CD4-positive, alpha-beta T cell treated with Interleukin-21 for 1 hour (primary cell): ENCODE measurements at regions not wholly inside any gene's neighbourhood (a gene's known extent, or its start where the extent isn't known, plus 50 kb on each side); places are given as distances from the start of the nearest gene placed in this dataset.
A peak's percentile ranks its signal among the peaks of the same experiment; 100 is the strongest.

ENCODE experiments used
- DNase-seq: peaks from one replicate; pipeline ENCODE4 v3.0.0-alpha.2; 2020

DNA sequence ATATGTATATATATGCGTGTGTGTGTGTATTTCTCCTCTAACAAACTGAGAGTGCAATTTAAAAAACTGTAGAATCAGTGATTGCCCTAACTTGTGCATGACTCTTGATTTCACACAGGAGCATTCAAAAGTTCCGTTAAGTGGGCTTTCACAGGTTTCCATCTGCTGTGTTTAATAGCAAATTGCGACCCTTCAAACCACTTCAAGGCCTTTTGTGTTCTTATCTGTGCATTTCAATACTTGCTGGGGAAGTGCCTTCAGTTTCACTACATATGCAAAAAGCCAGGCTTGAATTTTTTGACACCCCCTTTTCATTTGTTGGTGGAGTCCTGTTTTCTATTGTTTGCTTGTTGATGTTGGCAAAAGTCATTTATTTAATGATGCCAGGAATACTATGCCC, 158.0 kb downstream of the TM9SF2 start:
- no peak for DNase-seq

DNA sequence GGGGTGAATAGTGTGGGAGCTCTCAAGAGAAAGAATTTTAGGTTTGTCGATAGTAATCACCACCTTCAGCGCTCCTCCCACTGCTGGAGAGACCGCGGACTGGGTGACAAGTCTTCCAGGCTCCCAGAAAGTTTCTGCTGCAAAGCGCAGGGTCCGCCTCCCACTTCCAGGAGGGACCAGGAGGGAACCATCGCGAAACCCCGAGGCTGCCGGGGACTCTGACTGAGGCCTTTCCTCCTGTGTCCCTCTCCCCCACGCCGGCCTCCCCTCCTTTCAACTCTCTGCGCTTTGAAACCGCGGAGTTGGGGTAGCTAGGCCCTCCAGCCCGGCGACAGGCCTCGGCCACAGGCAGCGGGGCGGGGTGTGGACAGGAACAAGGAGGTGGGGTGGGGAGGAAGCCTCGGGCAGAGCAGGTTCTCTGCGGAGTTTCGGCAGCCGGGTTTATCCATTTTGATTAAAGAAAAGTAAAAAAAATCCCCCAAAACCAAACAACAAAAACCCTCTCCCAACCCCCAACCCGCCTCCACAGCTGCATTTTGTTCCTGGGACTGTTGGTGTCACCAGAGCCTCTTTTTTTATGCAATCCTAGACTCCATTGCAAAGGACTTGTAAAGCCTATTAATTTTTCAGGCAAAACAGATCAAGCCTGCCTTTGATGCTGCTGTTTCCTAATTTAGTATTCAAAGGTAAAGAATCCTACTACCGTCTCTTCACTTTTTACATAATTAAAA, 157.2 kb downstream of the TM9SF2 start:
- peak; percentile 73 for DNase-seq

DNA sequence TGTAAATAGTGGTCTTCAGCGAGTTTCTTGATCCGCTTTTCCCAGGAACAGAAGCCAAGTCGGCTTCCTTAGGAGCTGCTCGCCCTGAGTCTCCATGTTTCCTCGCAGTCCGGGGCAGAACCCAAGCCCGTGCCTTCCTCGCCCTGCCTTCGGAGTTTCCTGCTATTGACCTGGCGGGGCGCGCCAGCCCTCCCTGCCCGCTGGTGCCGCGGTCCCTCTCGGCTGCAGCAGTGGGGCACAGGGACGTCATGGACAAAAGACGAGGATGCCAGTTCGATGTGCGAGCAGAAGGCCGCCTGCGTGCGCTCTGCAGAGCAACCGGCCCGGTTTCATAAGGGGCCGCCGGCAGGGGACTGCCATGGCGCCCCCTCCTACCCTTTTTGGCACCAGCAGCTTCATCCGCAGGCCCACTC, 156.6 kb downstream of the TM9SF2 start:
- DNase-seq = peak; percentile 24

DNA sequence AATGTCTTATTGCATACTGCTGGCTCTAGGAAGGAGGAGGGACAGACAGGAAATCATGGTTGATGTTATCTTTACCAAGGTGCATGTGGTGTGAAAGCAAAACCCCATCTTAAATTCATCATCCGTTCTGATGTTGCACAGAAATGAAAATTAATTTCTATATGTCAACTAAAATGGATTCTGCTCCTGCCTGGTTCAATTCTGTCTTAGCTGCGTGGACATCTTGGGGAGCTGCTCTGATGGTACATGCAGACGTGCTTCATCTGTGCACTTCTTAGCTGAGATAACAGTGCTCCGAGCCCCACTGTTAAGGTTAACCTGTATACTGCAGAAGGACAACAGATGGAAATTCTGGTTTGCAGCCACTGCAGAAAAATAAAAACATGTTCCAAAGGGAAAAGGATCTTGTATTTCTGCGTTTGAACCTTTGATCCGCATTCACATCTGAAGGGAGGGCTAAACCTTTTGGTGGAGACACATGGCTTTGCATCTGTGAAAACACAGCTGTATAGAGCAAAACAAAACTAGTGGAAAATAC, 155.6 kb downstream of the TM9SF2 start:
- DNase-seq = peak; percentile 73

DNA sequence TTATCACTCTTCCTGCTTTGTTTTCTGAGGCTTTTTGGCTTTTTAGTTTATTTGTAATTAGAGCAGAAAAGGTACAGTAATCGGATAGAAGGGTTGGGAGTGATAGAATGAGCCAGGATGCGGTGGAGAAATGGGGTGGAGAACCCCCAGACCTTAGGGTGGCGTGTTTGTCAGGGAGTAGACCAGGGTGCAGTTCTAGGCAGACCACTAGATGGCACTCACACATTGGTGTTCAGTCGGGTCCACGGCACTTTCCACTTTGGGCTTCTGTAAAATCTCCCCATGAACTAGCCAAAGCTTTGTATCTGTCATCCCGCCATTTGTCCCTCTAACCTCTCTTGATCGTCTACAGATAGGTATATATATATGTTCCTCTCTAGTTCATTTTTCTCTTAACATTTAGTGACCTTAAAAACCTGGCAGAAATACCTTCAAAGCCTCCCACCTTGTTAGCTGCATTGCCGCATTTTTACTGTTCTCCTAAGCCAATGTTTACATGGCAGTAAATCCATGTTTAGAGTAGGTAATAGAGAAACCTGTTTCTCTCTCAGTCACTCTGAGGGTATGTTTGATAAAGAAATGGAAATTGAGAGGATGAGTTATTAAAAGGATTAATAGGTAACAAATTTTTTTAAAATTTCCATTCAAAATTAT, 154.9 kb downstream of the TM9SF2 start:
- DNase-seq = peak; percentile 86

DNA sequence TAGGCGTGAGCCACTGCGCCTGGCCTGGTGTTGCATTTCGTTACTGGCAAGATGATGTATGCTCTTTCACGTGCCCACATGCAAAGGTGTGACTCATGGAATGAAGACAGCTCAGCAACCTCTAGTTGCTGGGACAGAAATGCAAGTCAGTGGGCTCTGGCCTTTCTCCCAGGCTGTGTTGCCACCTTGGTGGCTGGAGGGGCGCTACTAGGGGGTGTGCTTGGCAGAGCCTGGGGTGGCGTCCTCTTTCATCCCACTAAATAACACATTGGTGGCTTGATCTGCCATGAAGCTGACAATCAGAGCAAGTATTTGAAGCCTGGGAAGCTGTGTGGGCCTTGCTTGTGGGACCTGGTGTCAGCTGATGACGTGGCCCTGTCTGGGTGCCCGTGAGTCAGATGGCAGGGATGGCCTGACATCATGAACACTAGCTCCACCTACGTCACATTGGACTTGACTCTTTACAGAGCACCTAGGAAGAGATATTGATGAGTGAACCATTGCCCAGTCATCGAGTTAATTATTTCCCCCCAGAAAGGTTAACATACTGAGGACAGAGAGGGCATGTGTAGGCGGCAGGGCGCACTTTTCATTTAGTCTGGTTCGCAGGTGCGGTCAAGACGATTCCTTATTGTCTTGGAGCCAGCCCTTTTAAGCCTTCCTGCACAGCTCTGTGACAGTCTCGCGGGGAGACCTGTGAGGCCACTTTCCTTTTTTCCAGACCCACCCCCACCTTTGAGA, 154.2 kb downstream of the TM9SF2 start:
- no peak for DNase-seq

DNA sequence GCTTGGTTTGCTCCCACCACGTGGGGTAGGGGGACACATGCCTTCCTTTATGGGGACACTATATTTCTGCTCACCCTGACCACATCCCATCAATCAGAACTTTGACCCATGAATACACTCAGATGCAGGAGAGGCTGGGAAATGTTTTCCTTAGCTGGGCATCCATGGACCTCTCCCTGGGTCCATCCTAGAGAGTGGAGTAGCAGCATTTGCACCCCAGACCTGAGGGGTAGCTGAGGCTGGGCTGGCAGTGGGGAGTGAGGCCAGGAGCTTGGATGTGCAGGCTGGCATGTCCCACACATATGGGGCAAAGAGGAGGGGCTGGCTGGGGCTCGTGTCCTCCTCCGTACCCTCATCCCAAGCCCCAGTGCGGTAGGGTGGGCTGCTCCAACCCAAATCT, 152.8 kb downstream of the TM9SF2 start:
- DNase-seq = no peak

DNA sequence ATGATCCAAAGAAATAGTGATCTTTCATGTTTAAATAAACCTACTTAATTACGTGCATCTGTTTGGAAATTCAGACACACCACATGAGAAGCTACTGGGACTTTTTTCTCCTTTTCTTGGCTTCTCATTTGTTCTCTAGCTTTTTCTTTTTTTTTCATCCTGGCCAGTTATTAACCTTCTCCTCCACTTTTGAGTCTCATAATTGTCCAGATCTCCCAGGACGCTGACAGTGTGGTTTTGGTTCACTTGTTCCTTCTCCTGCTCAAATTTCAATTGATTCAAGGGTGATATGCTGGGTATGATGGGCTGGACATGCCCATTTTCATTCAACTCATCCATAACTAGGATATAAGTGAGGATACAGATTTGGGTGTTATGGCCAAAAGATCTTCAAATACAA, 152.3 kb downstream of the TM9SF2 start:
- no peak for DNase-seq

DNA sequence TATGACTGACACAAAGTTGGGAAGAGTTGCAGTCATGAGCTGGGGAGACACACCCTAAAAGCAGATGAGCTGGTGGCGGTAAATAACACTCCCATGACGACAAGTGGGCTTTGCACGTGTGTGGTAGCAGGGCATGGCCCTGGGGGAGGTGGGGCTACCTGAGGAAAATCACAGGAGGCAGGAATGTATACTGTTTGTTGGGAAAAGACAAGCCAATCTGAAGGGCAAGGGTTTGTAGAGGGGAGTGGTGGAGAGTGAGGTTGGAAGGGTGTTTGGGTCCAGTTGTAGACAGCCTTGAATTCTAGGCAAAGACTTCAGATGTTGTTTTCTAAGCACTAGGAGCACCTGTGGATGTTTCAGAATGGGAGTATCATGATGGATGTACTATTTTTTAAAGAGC, 151.6 kb downstream of the TM9SF2 start:
- DNase-seq = no peak

DNA sequence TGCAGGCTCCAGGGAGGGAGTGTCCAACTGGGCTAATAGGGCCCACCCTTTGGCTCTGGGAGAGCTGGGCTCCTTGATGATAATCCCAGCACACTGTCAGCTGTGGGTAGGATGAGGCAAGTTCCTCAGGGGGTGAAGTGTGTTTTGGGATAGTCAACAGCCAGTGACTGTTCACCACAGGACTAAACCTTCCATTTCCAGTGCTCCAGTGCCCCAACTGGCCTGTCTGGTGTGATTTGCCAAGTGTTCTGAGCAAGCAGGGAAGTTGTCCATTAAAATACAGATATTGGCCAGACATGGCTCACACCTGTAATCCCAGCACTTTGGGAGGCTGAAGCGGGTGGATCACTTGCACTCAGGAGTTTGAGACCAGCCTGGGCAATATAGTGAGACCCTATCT, 150.9 kb downstream of the TM9SF2 start:
- no peak for DNase-seq

DNA sequence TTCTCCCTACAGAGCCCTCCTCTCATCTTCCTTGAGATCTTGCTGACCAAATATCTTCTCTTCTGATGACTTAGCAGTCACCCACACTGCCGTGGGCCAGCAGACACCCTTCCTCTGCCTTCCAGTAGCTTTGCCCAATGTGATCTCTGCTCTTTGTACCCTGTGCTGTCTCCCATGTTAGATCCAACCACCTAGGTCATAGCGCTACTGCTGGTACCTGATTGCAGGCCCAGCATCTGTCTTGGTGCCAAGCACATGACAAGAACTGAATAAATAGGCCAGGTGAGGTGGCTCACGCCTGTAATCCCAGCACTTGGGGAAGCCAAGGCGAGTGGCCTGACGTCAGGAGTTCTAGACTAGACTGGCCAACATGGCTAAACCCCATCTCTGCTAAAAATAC, 149.7 kb downstream of the TM9SF2 start:
- no peak for DNase-seq

DNA sequence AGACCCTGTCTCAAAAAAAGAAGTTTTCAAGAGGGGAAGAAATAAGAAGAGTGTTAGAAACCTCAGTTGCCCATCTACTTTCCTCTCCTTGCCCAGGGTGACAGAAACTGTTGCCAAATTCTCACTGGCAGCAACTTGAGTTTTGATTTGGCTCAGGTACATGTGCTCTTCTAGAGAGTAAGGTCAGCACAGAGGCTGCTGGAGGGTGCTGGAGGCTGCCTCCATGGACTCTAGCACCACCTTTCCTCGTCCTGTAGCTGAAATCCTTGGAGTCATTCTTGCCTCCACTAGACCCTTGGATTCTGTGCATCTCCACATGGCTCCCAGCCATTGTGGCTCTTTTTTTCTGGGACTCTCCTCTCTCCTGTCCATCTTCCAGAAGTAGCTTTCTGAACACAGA, 149.1 kb downstream of the TM9SF2 start:
- DNase-seq = no peak

DNA sequence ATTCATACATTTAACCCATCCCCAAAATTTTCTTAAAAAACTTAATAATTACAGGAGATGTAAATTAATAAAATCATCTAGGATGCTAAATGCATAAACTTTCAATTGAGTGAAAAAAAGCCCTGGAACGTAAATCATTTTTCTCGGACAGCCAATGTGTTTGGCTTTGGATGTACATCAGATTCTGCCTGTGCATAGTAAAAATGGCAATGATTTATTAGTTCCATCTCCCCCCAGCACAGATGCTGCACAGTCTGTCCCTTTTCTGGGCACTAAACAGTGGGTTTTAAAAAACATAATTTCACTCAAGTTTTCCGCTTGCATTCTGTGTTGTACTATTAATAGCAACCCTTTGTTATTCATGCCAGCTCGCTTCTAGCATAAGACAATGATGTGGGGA, 147.7 kb downstream of the TM9SF2 start:
- DNase-seq = no peak

DNA sequence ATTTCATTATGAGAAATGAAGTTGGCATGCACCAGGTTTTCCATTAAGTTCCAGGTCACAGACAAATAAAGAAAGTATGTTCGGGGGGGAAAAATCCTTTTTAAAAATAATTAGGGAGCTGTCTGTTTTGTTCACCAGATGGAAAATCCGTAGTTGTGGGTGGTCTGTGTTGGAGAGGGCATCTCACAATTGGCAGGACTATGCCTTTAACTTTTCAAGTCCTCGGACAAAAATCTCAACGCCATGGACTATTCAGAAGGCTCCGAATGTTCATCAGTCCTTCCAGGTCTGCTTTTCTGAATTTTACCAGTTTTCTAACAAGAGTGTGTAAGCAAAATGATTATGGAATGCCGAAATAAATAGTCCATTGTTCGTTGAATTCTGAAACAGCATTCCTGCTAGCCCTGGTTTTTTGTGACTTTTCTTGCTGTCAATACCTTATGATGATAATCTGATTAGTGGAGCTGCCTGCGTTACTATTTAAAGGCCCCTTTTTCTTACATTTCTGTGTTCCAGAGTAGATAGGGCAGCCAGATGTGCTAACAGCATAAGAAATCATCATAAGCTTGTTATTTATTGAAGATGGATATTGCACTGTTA, 146.9 kb downstream of the TM9SF2 start:
- DNase-seq = no peak

DNA sequence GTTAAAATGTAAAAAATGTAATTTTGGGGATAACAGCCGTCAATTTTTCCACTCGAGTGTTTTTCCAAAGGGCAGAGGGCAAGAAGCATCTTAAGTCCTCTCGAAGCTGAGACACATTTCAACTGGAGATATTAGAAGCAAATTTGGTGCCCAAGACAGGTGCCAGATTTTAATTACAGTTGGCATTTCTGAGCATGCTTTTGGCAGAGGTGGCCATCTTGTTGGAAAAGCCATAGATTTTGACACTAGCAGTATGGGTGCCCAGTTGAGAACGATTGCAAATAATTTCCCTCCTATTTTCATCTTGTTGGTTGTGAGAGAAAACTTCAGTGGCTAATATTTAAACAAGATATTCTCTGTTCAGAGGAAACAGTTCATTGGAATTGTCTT, 146.3 kb downstream of the TM9SF2 start:
- no peak for DNase-seq

DNA sequence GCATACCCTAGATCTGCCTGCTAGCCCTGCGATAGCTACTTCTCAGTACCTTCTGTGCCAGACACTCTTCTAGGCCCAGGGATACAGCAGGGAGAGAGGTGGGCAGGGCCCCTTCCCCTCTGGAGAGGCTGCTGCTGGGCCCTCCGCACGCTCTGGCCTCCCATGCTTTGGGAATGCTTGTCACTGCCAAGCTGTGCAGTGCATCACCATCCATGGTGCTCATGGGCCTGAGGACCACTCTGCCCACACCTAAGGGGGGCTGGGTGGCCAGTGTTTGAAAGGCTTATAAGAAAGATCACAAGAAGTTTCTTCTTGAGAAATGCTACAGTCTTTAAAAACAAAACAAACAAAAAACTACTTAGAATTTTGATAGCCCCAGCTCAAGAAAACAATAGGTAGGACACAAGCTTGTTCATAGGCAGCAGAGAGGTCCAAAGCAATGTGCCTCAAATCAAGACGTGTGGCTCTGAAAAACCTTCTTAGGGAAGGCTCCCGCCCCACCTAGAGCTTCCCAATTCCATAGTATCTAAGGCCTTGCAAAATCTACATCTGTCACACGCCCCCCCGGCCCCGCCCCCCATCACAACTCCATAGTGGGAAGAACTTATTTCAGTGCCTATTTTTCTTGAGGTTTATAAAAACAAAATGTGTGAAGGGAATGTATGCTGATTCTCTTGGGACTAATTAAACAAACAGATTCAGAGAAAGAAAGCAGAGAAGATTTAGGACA, 145.8 kb downstream of the TM9SF2 start:
- DNase-seq = no peak

DNA sequence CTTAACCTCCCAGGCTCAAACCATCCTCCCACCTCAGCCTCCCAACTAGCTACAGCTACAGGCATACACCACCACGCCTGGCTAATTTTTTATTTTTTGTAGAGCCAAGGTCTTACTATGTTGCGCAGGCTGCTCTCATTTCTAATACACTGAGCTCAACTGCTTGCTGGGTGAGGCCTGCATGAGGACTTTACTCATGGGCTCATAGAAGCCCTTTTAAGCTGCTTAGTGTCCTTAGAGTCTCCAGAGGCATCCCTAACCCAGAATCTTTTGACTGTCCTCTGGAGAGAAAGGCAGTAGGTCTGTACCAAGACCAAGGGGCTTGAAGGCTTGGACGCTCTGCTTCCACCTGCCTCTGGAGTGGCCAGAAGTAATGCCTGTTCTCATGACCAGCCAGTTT, 141.6 kb downstream of the TM9SF2 start:
- no peak for DNase-seq

DNA sequence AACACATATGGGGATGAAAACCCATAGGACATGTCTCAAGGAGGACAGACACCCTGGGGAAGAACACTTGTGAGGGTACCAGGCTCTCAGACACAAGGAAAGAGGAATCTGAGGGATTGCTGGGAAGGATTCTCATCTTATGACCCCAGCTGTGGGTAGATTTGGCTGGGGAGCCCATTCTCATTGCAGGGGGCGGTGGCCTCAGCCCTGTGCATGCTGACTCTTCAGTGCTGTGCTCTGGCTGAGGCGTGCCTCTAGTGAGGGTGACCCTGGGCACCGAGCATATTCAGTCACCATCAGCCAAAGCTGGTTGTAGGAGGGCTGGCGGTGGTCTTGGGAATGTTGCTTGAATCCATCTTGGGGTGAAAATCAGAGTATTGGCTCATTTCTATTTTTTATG, 140.7 kb downstream of the TM9SF2 start:
- DNase-seq = no peak

DNA sequence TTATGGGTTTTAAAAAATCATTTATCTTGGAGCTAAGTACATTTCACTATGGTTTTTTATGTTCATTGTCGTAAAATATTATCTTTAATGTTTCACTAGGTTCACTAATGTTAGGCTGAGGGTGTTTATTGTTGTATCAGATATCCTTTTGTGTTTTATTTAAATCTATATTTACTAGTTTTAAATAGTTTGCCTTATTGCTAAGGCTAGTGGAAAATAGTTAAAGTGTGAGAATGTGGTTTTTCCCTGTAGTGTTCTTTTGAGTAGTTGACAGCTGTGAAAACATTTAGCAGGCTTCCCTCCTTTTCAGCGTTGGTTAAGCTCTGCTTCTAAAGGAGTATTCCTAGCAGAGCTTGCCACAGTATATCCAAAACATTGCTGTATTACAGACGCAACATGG, 139.0 kb downstream of the TM9SF2 start:
- DNase-seq = no peak

DNA sequence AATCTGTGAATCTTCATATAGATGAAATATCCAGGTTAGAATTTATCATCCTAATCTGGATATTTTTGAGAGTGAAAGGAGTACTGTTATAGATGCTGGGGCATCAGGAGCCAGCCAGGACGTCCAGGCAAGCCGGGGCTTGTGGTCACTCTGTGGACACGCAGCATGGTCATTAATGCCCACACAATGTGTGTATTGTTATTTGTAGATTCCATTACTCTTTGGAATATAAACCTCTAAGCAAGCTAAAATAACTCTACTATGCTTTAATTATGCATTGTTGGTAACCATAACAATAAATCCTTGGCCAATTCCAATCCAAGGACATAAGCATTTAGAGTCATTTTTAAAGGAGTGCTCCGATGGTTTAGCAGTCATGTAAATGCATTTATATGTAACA, 137.9 kb downstream of the TM9SF2 start:
- DNase-seq = no peak

DNA sequence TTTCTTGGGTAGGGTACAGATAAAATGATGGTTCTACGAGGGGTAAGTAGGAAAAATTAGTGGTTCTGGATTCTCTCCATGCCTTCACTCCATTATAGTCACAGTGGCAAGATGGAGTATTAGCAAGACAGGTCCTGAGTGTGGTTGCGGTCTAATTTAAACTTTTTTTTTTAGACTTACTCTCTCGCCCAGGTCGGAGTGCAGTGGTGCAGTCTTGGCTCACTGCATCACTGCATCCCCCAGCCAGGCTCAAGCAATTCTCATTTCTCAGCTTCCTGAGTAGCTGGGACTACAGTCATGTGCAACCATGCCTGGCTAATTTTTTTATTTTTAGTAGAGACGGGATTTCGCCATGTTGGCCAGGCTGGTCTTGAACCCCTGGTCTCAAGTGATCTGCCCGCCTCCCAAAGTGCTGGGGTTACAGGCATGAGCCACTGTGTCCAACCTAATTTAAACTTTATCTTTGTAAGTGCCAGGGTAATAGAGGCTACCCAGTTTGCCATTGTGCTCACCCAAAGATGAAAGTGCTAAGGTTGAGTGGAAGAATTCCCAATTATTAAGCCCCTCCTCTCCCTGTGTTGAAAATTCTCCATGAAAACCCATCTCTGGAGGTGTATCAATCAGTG, 135.6 kb downstream of the TM9SF2 start:
- DNase-seq = no peak

DNA sequence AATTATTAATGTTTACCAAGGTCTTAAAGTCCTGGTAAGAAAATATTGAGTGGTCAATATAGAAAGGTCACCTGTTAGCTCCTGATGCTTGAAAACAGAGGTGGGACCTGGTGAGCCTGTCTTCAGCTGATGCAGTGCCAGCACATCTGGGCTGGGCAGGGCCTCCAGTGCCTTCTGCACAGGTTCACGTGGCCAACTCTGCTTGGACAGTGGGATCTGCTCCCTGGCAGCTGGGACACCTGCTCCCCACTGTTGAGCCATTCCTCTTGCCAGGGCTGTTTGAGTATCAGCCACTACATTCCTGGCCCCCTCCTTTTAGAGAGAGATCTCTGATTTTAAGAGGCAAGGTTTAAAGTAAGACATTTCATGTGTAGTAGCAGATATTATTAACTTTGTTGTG, 135.0 kb downstream of the TM9SF2 start:
- no peak for DNase-seq
